ENCODE measurements at regions not wholly inside any gene's neighbourhood (a gene's known extent, or its start where the extent isn't known, plus 50 kb on each side); places are given as distances from the start of the nearest gene placed in this dataset.

GRCh38 chr6:14754751-14755513 lies 490.9 kb upstream of the JARID2 start:
- TF ChIP-seq CTCF (IDR thresholded peaks at IDR 0.05) (no peak), POLR2A (IDR thresholded peaks at IDR 0.05) (no peak), EP300 (IDR thresholded peaks at IDR 0.05; ENCODE audit: low read depth) (no peak), POLR2AphosphoS5 (IDR thresholded peaks at IDR 0.05) (no peak)
